ENCODE measurements at regions not wholly inside any gene's neighbourhood (a gene's known extent, or its start where the extent isn't known, plus 50 kb on each side); places are given as distances from the start of the nearest gene placed in this dataset.
"Not testable (repeated sequence)": the region's sequence is repeated elsewhere in the genome, so short reads cannot be mapped to it uniquely, and the experiment has no call there.

DNA sequence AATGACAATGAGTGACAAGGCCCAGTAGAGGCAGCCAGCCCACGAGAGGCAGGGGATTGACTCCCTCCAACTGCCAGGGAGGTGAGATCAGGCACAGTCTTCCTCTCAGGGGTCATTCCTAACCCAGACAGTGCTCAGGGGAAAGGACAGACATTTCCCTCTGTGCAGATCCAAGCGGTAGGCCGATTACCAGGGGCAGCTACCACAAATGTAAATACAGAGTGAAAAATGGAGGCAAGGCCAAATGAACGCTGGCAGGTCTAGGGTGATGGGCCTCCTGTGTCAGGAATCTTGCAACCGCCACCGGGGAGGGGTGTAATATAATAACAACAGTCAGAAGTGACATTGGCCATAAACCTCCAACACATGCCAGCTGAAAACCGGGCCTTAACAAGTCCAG lies 881.4 kb downstream of the UQCRFS1 start:
- DNase-seq (ENCODE audit: extremely low read depth in 1 of 11, low read depth in 9 of 11, low spot score in 4 of 11): no peak

DNA sequence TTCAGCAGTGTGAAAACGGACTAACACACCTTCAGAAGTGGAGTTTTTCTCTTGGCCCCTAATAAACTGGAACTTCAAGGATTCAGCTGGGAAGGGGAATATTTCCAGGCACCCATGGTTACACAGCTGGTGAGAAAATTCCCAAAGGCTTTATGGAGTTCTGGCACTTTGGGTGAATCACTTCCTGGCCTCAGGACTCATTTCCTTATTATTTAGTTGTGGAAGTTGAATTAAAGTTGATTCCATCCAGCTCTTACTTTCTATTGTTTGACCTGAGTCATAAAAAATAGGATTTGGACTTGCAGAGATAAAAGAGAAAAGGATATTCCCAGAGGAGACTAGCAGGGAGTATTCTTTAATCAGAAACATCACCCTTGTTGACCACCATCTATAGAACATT lies 882.1 kb downstream of the UQCRFS1 start:
- DNase-seq (ENCODE audit: extremely low read depth in 1 of 11, low read depth in 9 of 11, low spot score in 4 of 11): no peak

DNA sequence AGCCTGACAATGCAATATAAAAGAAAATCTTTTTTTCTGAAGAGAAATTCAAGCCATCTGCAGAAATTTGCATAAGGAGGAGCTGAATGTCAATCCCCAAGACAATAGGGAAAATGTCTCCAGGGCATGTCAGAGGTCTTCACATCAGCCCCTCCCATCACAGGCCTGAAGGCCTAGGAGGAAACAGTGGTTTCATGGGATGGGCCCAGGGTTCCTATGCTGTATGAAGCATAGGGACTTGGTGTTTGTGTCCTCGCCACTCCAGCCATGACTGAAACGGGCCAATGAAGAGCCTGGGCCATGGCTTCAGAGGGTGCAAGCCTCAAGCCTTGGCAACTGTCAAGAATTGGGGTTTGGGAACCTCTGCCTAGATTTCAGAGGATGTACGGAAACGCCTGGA lies 883.5 kb downstream of the UQCRFS1 start:
- DNase-seq (ENCODE audit: extremely low read depth in 1 of 11, low read depth in 9 of 11, low spot score in 4 of 11): no peak

DNA sequence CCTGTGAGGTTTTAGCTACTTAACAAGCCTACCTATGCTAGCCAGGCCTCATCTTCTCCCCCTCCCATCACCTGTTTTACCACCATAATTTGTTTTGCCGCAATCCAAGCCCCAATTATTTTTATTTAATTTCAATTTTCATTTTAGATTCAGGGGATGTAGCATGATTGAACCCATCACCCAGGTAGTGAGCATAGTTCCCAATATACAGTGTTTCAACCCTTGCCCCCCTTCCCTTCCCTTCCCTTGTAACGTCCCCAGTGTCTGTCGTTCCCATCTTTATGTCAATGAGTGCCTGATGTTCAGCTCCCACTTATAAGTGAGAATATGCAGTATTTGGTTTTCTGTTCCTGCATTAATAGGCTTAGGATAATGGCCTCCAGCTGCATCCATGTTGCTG lies 885.0 kb downstream of the UQCRFS1 start:
- no peak for DNase-seq (ENCODE audit: extremely low read depth in 1 of 11, low read depth in 9 of 11, low spot score in 4 of 11)

DNA sequence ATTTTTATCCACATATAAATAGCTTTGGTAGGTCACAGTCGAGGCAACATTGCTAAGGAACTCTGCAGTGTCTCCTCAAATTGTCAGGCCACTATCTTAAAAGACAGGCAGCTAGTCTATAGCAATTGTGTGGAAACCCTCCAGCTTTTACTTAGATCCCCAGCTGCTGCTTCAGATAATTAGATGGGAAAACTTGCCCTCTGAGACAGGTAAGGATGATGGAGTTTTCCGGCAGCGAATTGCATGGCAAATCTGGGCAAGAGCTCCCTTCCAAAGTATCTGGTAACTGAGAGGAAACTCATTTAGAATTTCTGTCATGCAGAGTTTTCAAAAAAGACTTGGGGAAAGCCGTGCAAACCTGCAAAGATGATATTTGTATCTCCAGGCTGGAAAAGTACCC lies 886.2 kb downstream of the UQCRFS1 start:
- no peak for DNase-seq (ENCODE audit: extremely low read depth in 1 of 11, low read depth in 9 of 11, low spot score in 4 of 11)

- no peak for DNase-seq (ENCODE audit: extremely low read depth in 1 of 11, low read depth in 9 of 11, low spot score in 4 of 11)
Observed at GRCh38 chr19:28324275-28325060, 888.5 kb downstream of the UQCRFS1 start.

DNA sequence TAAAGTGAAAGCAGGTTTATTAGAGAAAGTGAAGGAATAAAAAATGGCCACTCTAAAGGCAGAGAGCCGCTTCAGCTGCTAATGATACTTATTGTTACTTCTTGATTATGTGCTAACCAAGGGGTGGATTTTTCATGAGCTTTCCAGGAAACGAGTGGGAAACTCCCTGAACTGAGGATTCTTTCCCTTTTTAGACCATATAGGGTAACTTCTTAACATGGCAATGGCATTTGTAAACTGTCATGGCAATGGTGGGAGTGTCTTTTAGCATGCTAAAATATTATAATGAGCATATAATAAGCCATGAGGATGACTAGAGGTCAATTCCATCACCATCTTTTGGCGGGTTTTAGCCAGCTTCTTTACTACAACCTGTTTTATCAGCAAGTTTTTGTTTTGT lies 890.0 kb downstream of the UQCRFS1 start:
- no peak for DNase-seq (ENCODE audit: extremely low read depth in 1 of 11, low read depth in 9 of 11, low spot score in 4 of 11)

- DNase-seq (ENCODE audit: extremely low read depth in 1 of 11, low read depth in 9 of 11, low spot score in 4 of 11): no peak
Observed at GRCh38 chr19:28322491-28322890, 890.5 kb downstream of the UQCRFS1 start.

DNA sequence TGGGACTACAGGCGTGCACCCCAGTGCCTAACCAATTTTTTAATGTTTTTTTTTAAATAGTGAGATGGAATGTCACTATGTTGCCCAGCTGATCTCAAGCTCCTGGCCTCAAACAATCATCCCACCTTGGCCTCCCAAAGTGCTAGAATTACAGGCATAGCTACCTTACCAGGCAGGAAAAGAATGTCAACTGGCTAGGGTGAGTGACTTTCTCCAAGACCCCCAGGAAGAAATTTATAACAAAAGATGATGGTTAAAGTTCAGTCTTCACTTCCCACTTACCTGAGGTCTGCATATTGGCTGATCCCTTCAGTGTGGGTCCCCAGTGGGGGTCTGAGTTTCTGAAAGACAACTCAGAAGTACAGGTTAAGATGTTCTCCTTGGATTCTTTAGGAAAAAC lies 893.0 kb downstream of the UQCRFS1 start:
- DNase-seq (ENCODE audit: extremely low read depth in 1 of 11, low read depth in 9 of 11, low spot score in 4 of 11): no peak

DNA sequence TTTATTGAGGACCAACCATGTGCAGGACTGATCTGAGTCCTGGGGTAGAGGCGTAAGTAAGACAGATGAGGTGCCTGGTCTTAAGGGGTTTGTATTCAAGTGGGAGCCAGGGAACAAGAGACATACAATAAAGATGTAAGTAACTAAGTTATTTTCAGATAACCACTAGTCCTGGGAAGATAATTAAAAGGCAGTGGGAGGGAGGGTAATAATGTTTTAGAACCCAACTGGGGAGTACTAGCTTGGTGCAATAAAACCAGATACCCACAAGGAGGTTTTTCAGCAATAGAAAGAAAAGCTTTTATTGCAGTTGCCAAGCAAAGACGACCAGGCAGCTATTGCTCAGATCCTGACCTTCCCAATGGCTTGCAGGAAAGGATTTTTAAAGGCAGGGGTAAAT lies 893.7 kb downstream of the UQCRFS1 start:
- DNase-seq (ENCODE audit: extremely low read depth in 1 of 11, low read depth in 9 of 11, low spot score in 4 of 11): peak in 1 of 11 donors; percentile 33

DNA sequence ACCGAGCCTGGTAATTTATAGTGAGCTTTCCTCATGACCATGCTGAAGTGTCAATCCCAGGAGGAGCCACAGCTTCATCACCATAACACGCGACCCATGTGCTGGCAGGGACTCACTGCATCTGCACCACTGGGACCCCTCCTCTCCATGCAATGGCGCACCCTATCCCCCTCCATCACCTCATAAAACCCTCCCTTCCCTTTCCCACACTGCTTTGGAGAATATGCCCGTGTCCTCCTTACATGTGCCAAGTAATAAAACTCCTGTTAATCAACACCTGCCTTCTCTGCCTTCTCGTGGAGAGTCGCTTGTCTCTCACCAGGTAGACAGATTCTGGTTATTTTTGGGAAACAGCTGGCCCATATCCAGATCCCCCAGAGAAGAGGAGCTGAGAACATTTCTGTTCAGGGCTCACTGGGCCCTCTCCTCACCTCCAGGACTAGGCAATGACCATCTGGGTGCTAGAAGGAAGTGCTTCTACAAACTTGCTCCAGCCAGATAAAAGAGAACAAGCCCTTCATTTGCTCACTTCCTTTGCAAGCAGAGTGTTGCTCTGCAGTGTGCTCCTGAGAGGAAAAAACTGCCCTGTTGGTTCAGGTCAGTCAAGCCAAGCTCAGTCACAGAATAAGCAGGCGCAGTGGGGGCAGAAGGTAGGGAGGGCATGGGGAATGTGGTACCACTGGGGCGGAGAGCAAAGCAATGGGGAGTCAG lies 894.3 kb downstream of the UQCRFS1 start:
- no peak for DNase-seq (ENCODE audit: extremely low read depth in 1 of 11, low read depth in 9 of 11, low spot score in 4 of 11)

GRCh38 chr19:28316464-28316863 lies 896.5 kb downstream of the UQCRFS1 start:
- DNase-seq (ENCODE audit: extremely low read depth in 1 of 11, low read depth in 9 of 11, low spot score in 4 of 11): no peak

- no peak for DNase-seq (ENCODE audit: extremely low read depth in 1 of 11, low read depth in 9 of 11, low spot score in 4 of 11)
Observed at GRCh38 chr19:28314756-28315155, 898.2 kb downstream of the UQCRFS1 start.

GRCh38 chr19:28314287-28314686 lies 898.7 kb downstream of the UQCRFS1 start:
- DNase-seq (ENCODE audit: extremely low read depth in 1 of 11, low read depth in 9 of 11, low spot score in 4 of 11): no peak

- peak in 4 of 11 donors; percentile 50 to 72 (median 64) for DNase-seq (ENCODE audit: extremely low read depth in 1 of 11, low read depth in 9 of 11, low spot score in 4 of 11)
Observed at GRCh38 chr19:28313633-28314032, 899.3 kb downstream of the UQCRFS1 start.

DNA sequence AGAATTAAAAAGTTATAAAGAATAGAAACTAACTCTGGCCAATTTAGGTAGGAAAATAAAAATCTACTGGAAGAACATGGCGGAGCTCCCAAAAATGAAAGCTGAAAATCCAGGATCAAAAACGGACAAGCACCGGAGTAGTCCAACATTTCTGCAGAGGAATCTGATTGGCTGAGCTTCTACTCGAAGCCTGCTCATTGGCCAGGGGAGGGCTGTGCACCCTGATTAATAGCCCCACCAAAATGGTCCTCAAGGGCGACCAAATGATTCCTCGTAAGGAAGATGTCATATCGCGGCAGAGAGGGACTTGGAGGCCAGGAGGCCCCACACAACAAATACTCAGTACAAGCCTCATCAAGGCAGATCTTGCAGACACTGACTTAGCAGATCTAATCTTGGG lies 900.7 kb downstream of the UQCRFS1 start:
- no peak for DNase-seq (ENCODE audit: extremely low read depth in 1 of 11, low read depth in 9 of 11, low spot score in 4 of 11)

- DNase-seq (ENCODE audit: extremely low read depth in 1 of 11, low read depth in 9 of 11, low spot score in 4 of 11): not testable (repeated sequence)
Observed at GRCh38 chr19:28310829-28311228, 902.1 kb downstream of the UQCRFS1 start.

GRCh38 chr19:28309070-28309469 lies 903.9 kb downstream of the UQCRFS1 start:
- no peak for DNase-seq (ENCODE audit: extremely low read depth in 1 of 11, low read depth in 9 of 11, low spot score in 4 of 11)

DNA sequence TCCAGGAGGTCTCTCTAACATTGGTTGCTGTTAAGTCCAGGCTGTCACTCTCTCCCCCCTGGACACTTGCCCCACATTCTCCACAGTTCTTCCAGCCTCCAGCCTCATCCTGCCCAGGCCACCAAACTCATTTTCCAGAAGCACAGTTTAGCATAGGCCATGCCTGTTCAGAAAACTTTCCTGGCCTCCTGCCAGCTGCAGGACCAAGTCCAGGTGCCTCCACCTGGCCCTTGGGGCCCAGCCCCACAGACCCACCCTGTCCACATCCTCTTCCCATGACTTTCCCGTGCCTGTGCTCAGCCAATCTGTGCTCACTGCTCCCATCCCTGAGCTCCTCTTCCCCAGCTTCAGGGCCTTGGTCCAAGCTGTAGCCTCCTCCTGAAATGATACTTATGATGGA lies 905.0 kb downstream of the UQCRFS1 start:
- no peak for DNase-seq (ENCODE audit: extremely low read depth in 1 of 11, low read depth in 9 of 11, low spot score in 4 of 11)

GRCh38 chr19:28307487-28307886 lies 905.5 kb downstream of the UQCRFS1 start:
- no peak for DNase-seq (ENCODE audit: extremely low read depth in 1 of 11, low read depth in 9 of 11, low spot score in 4 of 11)

DNA sequence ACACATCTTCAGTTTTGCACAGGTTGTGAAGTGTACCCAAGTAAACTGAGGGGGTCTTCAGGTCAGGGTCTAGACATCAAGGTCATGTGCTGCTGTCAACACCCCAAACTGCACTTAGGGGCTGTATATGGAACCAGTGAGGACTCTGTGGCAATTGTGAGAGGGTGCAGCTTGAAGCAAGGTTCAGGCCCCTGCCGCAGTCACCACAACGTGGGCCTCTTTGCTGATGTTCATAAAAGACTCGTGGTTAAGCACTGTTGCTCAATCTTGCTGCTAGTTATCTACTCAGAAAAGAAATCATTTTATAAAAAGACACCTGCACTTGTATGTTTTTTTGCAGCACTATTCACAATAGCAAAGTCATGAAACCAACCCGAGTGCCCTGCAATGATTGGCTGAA lies 907.4 kb downstream of the UQCRFS1 start:
- DNase-seq (ENCODE audit: extremely low read depth in 1 of 11, low read depth in 9 of 11, low spot score in 4 of 11): no peak
